Neural progenitor cell (in vitro differentiated cells): ENCODE measurements at regions not wholly inside any gene's neighbourhood (a gene's known extent, or its start where the extent isn't known, plus 50 kb on each side); places are given as distances from the start of the nearest gene placed in this dataset.
A peak's percentile ranks its signal among the peaks of the same experiment; 100 is the strongest.

ENCODE experiments used
- DNase-seq: peaks from one replicate; pipeline ENCODE4 v3.0.0-alpha.2; 2016; ENCODE audit warnings: low spot score
- H2AFZ ChIP-seq: fragments of 200-600 bp; sonication (generic); replicated peaks from 2 replicates; pipeline ENCODE4 v1.6.1; 2016; ENCODE audit warnings: antibody characterized with exemption
- H3F3A ChIP-seq: fragments of 200-600 bp; sonication (generic); 2 replicates; pipeline ENCODE4 v1.6.1; 2016; ENCODE audit warnings: antibody characterized with exemption, low read depth
- H3K27ac ChIP-seq: fragments of 200-600 bp; sonication (generic); 2 replicates; pipeline ENCODE4 v1.5.1; 2016; ENCODE audit warnings: mild to moderate bottlenecking
- H3K27me3 ChIP-seq: fragments of 200-600 bp; sonication (generic); 2 replicates; pipeline ENCODE4 v1.6.1; 2016; ENCODE audit warnings: mild to moderate bottlenecking, moderate library complexity
- H3K36me3 ChIP-seq: fragments of 200-600 bp; sonication (generic); 2 replicates; pipeline ENCODE4 v1.5.1; 2016
- H3K4me1 ChIP-seq: fragments of 200-600 bp; sonication (generic); 2 replicates; pipeline ENCODE4 v1.6.1; 2016; ENCODE audit warnings: mixed run types
- H3K4me2 ChIP-seq: fragments of 200-600 bp; sonication (generic); 2 replicates; pipeline ENCODE4 v1.6.1; 2016
- H3K4me3 ChIP-seq: fragments of 200-600 bp; sonication (generic); 2 replicates; pipeline ENCODE4 v1.5.1; 2016
- H3K79me2 ChIP-seq: fragments of 200-600 bp; sonication (generic); 2 replicates; pipeline ENCODE4 v1.6.1; 2016; ENCODE audit warnings: low read depth
- H3K9ac ChIP-seq: fragments of 200-600 bp; sonication (generic); 2 replicates; pipeline ENCODE4 v1.6.1; 2016
- H3K9me3 ChIP-seq: fragments of 200-600 bp; sonication (generic); 2 replicates; pipeline ENCODE4 v1.5.1; 2016; ENCODE audit warnings: low read depth
- H4K20me1 ChIP-seq: fragments of 200-600 bp; sonication (generic); 2 replicates; pipeline ENCODE4 v1.6.1; 2016; ENCODE audit warnings: low read depth
- H3K27ac Mint-ChIP-seq: 3 replicates; pipeline ENCODE4 v1.8.0; 2021; ENCODE audit warnings: mixed read lengths
- H3K27me3 Mint-ChIP-seq: 2 replicates; pipeline ENCODE4 v1.8.0; 2022; ENCODE audit warnings: low read depth, mild to moderate bottlenecking, inconsistent platforms, moderate library complexity, mixed read lengths; ENCODE audit not compliant: insufficient read depth
- H3K36me3 Mint-ChIP-seq: 3 replicates; pipeline ENCODE4 v1.8.0; 2021; ENCODE audit warnings: mixed read lengths
- H3K4me1 Mint-ChIP-seq: 3 replicates; pipeline ENCODE4 v1.8.0; 2021; ENCODE audit warnings: mixed read lengths
- H3K4me3 Mint-ChIP-seq: 3 replicates; pipeline ENCODE4 v1.8.0; 2021; ENCODE audit warnings: mild to moderate bottlenecking, moderate library complexity, mixed read lengths
- H3K9me3 Mint-ChIP-seq: 3 replicates; pipeline ENCODE4 v1.8.0; 2020; ENCODE audit warnings: mixed read lengths
- EZH2 ChIP-seq: fragments of 200-600 bp; sonication (generic); IDR thresholded peaks from 2 replicates; pipeline ENCODE4 v1.6.1; 2017; ENCODE audit warnings: antibody characterized with exemption, mild to moderate bottlenecking, moderate library complexity
- EZH2phosphoT487 ChIP-seq: fragments of 200-600 bp; sonication (generic); IDR thresholded peaks from 2 replicates; pipeline ENCODE4 v1.6.1; 2017; ENCODE audit warnings: antibody characterized with exemption
- TF ChIP-seq, protein P1 (sequence below): fragments of 200-600 bp; sonication (generic); IDR thresholded peaks from 2 replicates; pipeline ENCODE4 v1.5.1; 2017; ENCODE audit warnings: antibody characterized with exemption, mild to moderate bottlenecking

DNA sequence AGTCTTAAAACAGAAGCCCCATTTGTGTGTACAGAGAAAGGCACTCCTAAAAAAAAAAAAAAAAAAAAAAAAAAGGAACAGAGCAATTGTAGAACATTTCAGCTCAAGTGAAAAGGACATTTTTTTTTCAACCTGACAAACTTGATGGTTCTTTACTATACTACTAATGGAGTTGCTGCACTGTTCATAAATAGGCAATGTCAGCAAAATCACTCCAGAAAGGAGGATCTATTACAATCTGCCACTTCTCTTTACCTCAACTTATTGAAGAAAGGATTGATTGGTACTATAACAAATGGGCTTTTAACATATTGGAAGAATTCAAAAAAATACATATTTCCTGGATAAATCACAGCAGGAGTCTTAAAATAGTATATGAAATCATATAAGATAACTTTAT lies 1517.7 kb downstream of the SLITRK1 start:
- Mint-ChIP-seq H3K4me3 (no peak overlapping the region), H3K27me3 (no peaks in the 10 kb centered on the region), H3K9me3 (no peaks in the 10 kb centered on the region), H3K36me3 (no peaks in the 10 kb centered on the region), H3K4me1 (no peaks in the 10 kb centered on the region), H3K27ac (no peak overlapping the region)
- no peak for DNase-seq
- no peaks in the 10 kb centered on the region for H3K4me1 ChIP-seq
- H3K27ac ChIP-seq: no peak overlapping the region
- no peak overlapping the region for H3K4me3 ChIP-seq
- no peaks in the 10 kb centered on the region for H3K27me3 ChIP-seq
- H3F3A ChIP-seq: no peaks in the 10 kb centered on the region
- TF ChIP-seq EZH2phosphoT487 (no peak), EZH2 (no peak)
- TF ChIP-seq, protein P1, sequence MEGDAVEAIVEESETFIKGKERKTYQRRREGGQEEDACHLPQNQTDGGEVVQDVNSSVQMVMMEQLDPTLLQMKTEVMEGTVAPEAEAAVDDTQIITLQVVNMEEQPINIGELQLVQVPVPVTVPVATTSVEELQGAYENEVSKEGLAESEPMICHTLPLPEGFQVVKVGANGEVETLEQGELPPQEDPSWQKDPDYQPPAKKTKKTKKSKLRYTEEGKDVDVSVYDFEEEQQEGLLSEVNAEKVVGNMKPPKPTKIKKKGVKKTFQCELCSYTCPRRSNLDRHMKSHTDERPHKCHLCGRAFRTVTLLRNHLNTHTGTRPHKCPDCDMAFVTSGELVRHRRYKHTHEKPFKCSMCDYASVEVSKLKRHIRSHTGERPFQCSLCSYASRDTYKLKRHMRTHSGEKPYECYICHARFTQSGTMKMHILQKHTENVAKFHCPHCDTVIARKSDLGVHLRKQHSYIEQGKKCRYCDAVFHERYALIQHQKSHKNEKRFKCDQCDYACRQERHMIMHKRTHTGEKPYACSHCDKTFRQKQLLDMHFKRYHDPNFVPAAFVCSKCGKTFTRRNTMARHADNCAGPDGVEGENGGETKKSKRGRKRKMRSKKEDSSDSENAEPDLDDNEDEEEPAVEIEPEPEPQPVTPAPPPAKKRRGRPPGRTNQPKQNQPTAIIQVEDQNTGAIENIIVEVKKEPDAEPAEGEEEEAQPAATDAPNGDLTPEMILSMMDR: no peak
- H2AFZ ChIP-seq: no peak overlapping the region
- H3K4me2 ChIP-seq: no peak overlapping the region
- no peak overlapping the region for H3K9ac ChIP-seq
- H4K20me1 ChIP-seq: no peaks in the 10 kb centered on the region
- H3K36me3 ChIP-seq: no peaks in the 10 kb centered on the region
- H3K9me3 ChIP-seq: no peaks in the 10 kb centered on the region
- H3K79me2 ChIP-seq: no peaks in the 10 kb centered on the region

DNA sequence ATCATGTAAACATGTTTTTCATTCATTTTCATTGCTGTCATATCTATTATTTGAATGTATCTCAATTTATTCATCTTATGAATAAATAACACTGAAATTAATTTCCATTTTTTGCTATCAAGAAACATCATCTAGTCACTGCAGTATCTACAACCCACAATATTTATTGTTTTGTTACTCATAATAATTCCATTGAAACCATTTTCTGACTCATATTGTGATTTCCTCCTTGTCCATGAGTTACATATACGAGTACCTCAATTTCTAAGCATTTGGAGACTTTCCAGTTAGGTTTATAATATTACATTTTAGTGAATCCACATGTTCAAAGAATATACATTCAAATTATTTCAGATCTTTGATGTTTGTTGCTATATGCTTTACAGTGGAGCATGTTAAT lies 1524.0 kb downstream of the SLITRK1 start:
- H2AFZ ChIP-seq: no peak overlapping the region
- DNase-seq: no peak
- H3K27me3 ChIP-seq: no peaks in the 10 kb centered on the region
- H3K4me3 ChIP-seq: no peak overlapping the region
- Mint-ChIP-seq H3K27ac (no peak overlapping the region), H3K27me3 (no peaks in the 10 kb centered on the region), H3K9me3 (no peaks in the 10 kb centered on the region), H3K36me3 (no peaks in the 10 kb centered on the region), H3K4me3 (no peak overlapping the region), H3K4me1 (no peaks in the 10 kb centered on the region)
- no peak overlapping the region for H3K27ac ChIP-seq
- H4K20me1 ChIP-seq: no peaks in the 10 kb centered on the region
- no peaks in the 10 kb centered on the region for H3K79me2 ChIP-seq
- no peaks in the 10 kb centered on the region for H3K4me1 ChIP-seq
- no peak overlapping the region for H3K9ac ChIP-seq
- no peak overlapping the region for H3K4me2 ChIP-seq
- no peaks in the 10 kb centered on the region for H3K9me3 ChIP-seq
- TF ChIP-seq EZH2phosphoT487: no peak
- TF ChIP-seq, protein P1: no peak
- TF ChIP-seq EZH2: no peak
- no peaks in the 10 kb centered on the region for H3K36me3 ChIP-seq
- no peaks in the 10 kb centered on the region for H3F3A ChIP-seq

DNA sequence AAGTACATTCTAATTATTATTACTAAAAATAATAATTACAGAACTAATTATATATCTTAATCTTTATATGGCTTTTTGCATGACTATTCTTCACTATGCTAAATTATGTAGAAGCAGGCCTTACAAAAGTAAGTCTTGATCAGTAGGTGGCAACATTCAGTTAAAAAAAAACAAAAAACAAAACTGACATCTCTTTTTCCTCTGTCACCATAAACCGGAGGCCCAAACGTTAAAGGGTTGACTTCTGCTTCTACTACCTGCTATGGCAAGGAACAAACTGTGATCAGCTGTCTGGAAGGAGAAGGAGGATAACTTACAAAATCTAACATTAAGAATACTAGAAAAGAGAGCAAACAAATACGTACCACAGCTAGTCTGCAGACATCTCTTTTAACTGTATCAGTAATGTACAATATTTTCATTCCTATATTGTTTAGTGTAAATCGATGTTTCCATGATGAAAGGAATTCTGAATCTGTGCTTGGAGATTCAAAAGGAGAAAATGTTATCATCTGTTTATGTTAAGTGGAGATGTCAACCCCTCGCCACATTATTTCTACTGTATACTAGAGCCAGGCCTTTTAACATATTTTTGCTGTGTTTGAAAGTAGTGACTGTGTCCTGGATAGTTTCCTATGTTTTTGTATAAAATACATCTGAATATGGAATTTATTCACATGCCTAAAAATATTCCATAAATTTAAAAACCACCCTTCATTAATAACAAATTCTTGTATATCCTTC lies 1525.4 kb downstream of the SLITRK1 start:
- no peaks in the 10 kb centered on the region for H3K36me3 ChIP-seq
- peak; percentile 4 for DNase-seq
- Mint-ChIP-seq H3K4me3 (no peak overlapping the region), H3K36me3 (no peaks in the 10 kb centered on the region), H3K27ac (no peak overlapping the region), H3K4me1 (no peaks in the 10 kb centered on the region), H3K27me3 (no peaks in the 10 kb centered on the region), H3K9me3 (no peaks in the 10 kb centered on the region)
- H3K27ac ChIP-seq: no peak overlapping the region
- no peaks in the 10 kb centered on the region for H4K20me1 ChIP-seq
- no peak overlapping the region for H3K4me3 ChIP-seq
- no peaks in the 10 kb centered on the region for H3K79me2 ChIP-seq
- no peaks in the 10 kb centered on the region for H3K9me3 ChIP-seq
- TF ChIP-seq, protein P1: peak; percentile 22
- TF ChIP-seq EZH2phosphoT487: no peak
- H3K4me2 ChIP-seq: no peak overlapping the region
- no peaks in the 10 kb centered on the region for H3K4me1 ChIP-seq
- H3K9ac ChIP-seq: no peak overlapping the region
- H3F3A ChIP-seq: no peaks in the 10 kb centered on the region
- H3K27me3 ChIP-seq: no peaks in the 10 kb centered on the region
- H2AFZ ChIP-seq: peak overlapping the region; percentile 89
